Stimulated activated naive CD8-positive, alpha-beta T cell treated with anti-CD3 and anti-CD28 coated beads, Interleukin-15, Interleukin-2, amounts not matched to agents 100 ng/mL and 50 ng/mL, for 24 hours (primary cell): ENCODE measurements at regions not wholly inside any gene's neighbourhood (a gene's known extent, or its start where the extent isn't known, plus 50 kb on each side); places are given as distances from the start of the nearest gene placed in this dataset.

ENCODE experiments used
- H3K27ac Mint-ChIP-seq: one replicate; pipeline ENCODE4 v1.8.0; 2021; ENCODE audit warnings: mild to moderate bottlenecking, mixed read lengths
- H3K27me3 Mint-ChIP-seq: one replicate; pipeline ENCODE4 v1.8.0; 2021; ENCODE audit warnings: mixed read lengths
- H3K36me3 Mint-ChIP-seq: one replicate; pipeline ENCODE4 v1.8.0; 2021; ENCODE audit warnings: low read depth, mixed read lengths
- H3K4me1 Mint-ChIP-seq: one replicate; pipeline ENCODE4 v1.8.0; 2021; ENCODE audit warnings: low read depth, mixed read lengths
- H3K4me3 Mint-ChIP-seq: one replicate; pipeline ENCODE4 v1.8.0; 2021; ENCODE audit warnings: mild to moderate bottlenecking, mixed read lengths
- H3K9me3 Mint-ChIP-seq: one replicate; pipeline ENCODE4 v1.8.0; 2021; ENCODE audit warnings: mixed read lengths

DNA sequence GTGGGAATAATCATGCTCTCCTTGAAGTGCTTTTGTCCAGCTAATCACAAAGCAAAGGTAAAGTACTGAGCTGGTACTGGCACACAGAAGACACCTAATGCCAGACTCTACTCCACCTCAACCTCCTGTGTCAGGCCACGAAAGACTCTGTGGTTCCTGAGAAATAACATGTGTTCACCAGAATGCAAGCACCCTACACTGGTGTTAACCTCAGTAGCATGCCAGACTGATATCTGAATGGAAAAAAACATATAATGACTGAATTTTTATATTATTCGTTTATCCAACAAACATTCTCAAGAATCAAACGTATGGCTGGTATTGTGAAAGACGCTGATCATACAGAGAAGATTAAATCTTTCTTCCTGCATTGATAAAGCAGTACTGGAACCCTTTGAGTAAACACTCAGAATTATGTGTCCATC lies 97.1 kb upstream of the IFNE start:
- Mint-ChIP-seq H3K4me3 (peak overlapping the region; percentile 73), H3K27me3 (no peaks in the 10 kb centered on the region), H3K27ac (peak overlapping the region; percentile 80), H3K36me3 (no peaks in the 10 kb centered on the region), H3K9me3 (no peaks in the 10 kb centered on the region), H3K4me1 (peaks cover 56% of the 10 kb centered on the region)

DNA sequence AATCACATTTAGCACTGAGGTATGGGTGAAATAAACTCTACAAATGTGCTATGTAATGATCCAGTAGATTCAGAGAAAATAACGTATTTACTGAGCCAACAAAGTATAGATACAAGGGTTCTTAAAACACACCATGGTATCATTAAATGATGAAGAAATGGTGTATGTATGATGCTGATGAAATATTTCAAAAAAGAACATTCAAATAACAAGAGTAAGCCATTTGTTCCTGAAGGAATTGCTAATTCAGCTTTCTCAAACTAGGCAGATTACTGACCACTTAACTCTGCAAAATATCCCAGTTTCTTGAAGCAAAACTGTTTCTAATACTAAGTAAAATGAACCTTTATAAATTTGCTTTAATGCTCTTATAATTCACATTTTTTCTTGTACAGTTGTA lies 97.6 kb upstream of the IFNE start:
- H3K9me3 Mint-ChIP-seq = no peaks in the 10 kb centered on the region
- no peaks in the 10 kb centered on the region for H3K36me3 Mint-ChIP-seq
- H3K27ac Mint-ChIP-seq = no peak overlapping the region
- H3K4me1 Mint-ChIP-seq = peaks cover 56% of the 10 kb centered on the region
- peak overlapping the region; percentile 39 for H3K4me3 Mint-ChIP-seq
- no peaks in the 10 kb centered on the region for H3K27me3 Mint-ChIP-seq

GRCh38 chr9:21580636-21581378 lies 98.7 kb upstream of the IFNE start:
- H3K4me3 Mint-ChIP-seq = no peak overlapping the region
- no peaks in the 10 kb centered on the region for H3K27me3 Mint-ChIP-seq
- no peaks in the 10 kb centered on the region for H3K36me3 Mint-ChIP-seq
- H3K9me3 Mint-ChIP-seq = no peaks in the 10 kb centered on the region
- H3K27ac Mint-ChIP-seq = no peak overlapping the region
- H3K4me1 Mint-ChIP-seq = peaks cover 56% of the 10 kb centered on the region

DNA sequence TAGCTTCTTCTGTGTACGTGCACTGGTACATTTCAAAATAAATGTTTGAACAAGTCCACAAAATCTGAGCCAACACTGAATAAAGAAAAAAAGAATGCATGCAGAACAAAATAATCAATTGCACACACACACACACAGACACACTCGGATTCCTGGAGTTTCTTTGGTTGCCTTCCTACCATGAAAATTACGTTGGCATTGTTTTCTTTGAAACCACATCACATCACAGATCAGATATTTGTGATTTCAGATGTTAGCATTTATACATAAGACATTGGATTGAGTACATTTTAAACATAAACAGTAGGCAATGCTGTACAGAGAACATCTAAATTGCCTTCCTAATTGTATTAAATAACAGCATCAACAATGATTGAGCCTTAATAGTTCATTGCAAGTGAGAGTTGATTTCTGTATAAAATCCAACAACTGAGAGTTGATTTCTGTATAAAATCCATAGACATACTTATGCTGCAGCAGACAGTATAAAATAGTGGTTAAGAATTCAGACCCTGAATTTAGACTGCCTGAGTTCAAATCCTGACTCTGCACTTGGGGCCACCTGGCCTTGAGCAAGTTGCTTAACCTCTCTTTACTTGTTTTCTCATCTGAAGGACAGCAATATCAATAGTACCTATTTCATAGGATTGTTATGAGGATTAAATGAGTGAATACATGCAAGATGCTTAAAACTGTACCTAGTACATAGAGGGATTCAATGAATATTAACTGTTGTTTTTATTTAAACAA lies 101.7 kb upstream of the IFNE start:
- Mint-ChIP-seq H3K36me3 (no peaks in the 10 kb centered on the region), H3K4me1 (peaks cover 28% of the 10 kb centered on the region), H3K9me3 (no peaks in the 10 kb centered on the region)

GRCh38 chr9:21584890-21585289 lies 102.8 kb upstream of the IFNE start:
- Mint-ChIP-seq H3K9me3 (no peaks in the 10 kb centered on the region), H3K4me3 (no peak overlapping the region), H3K36me3 (no peaks in the 10 kb centered on the region), H3K27me3 (no peaks in the 10 kb centered on the region), H3K4me1 (peaks cover 21% of the 10 kb centered on the region), H3K27ac (no peak overlapping the region)

More for the DNA sequence above, 101.7 kb upstream of the IFNE start:
- Mint-ChIP-seq H3K27ac (no peak overlapping the region), H3K4me3 (no peak overlapping the region), H3K27me3 (no peaks in the 10 kb centered on the region)

GRCh38 chr9:21585756-21586752 lies 103.9 kb upstream of the IFNE start:
- no peak overlapping the region for H3K4me3 Mint-ChIP-seq
- no peak overlapping the region for H3K27ac Mint-ChIP-seq
- H3K27me3 Mint-ChIP-seq = no peaks in the 10 kb centered on the region
- no peaks in the 10 kb centered on the region for H3K9me3 Mint-ChIP-seq
- peaks cover 22% of the 10 kb centered on the region for H3K4me1 Mint-ChIP-seq
- no peaks in the 10 kb centered on the region for H3K36me3 Mint-ChIP-seq

DNA sequence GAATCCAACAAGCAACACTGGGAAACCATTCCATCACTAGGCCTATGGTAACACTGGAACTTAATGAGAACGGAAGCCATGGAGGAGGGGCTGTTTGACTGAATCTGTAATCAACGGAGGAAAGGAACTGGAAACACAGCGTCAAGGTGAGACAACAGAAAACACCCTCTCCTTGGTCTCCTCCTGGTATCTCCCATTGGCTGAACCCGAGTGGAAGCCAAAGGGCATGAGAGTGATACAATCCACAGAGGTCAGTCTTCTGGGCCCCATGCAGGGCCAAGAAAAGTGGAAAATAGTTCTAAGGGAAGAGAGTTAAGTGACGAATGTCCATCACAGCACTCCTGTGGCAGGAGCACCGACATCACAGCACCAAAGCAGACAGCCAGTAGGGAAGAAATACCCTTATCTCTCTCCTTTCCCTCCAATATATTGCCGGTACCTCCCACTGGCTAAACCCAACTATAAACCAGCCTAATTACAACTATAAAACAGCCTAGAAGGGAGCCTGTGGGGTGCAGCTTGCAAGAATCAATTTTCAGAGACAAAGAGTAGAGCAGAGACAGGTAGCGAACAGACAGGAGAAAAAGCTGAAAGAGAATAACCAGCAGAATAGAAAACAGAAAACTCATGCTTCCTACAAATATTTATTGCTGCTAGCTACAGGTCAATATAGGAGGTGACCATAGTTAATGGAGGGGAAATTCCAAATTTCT lies 107.4 kb upstream of the IFNE start:
- Mint-ChIP-seq H3K27me3 (peaks cover 4% of the 10 kb centered on the region), H3K4me3 (no peak overlapping the region), H3K9me3 (no peaks in the 10 kb centered on the region), H3K27ac (no peak overlapping the region), H3K4me1 (peaks cover 35% of the 10 kb centered on the region), H3K36me3 (no peaks in the 10 kb centered on the region)

GRCh38 chr9:21590058-21590996 lies 108.2 kb upstream of the IFNE start:
- Mint-ChIP-seq H3K4me3 (no peak overlapping the region), H3K4me1 (peaks cover 35% of the 10 kb centered on the region), H3K27me3 (peaks cover 4% of the 10 kb centered on the region), H3K27ac (no peak overlapping the region), H3K9me3 (no peaks in the 10 kb centered on the region), H3K36me3 (no peaks in the 10 kb centered on the region)

- Mint-ChIP-seq H3K36me3 (no peaks in the 10 kb centered on the region), H3K9me3 (no peaks in the 10 kb centered on the region), H3K4me3 (peak overlapping the region; percentile 42), H3K27me3 (peaks cover 4% of the 10 kb centered on the region), H3K27ac (peak overlapping the region; percentile 82), H3K4me1 (peaks cover 35% of the 10 kb centered on the region)
Measured at GRCh38 chr9:21591221-21592062, 109.3 kb upstream of the IFNE start.

GRCh38 chr9:21592063-21592338 lies 109.9 kb upstream of the IFNE start:
- Mint-ChIP-seq H3K27ac (peak overlapping the region; percentile 82), H3K9me3 (no peaks in the 10 kb centered on the region), H3K27me3 (peaks cover 4% of the 10 kb centered on the region), H3K4me1 (peaks cover 35% of the 10 kb centered on the region), H3K4me3 (peak overlapping the region; percentile 42), H3K36me3 (no peaks in the 10 kb centered on the region)

DNA sequence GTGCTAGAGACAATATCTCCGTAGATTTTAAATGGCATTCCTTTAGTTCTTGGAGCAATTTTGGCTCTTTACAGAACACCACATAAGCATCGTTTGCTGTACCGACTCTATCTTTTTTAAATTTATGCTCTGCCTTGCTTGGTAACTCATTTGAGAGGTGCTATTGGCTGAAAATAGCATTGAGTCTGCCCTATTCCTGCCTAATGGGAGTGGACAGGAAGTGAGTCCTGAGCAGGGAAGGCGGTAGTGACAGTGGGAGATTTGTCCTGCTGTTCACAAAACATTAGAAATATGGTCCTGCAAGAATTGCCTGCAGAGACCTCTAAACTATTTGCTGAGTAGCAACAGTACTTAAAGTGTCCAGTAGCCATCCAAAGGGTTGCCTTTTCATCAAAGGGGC lies 115.2 kb upstream of the IFNE start:
- peaks cover 10% of the 10 kb centered on the region for H3K4me1 Mint-ChIP-seq
- no peak overlapping the region for H3K27ac Mint-ChIP-seq
- no peaks in the 10 kb centered on the region for H3K36me3 Mint-ChIP-seq
- no peaks in the 10 kb centered on the region for H3K9me3 Mint-ChIP-seq
- no peak overlapping the region for H3K4me3 Mint-ChIP-seq
- peaks cover 7% of the 10 kb centered on the region for H3K27me3 Mint-ChIP-seq

GRCh38 chr9:21598749-21599148 lies 116.6 kb upstream of the IFNE start:
- Mint-ChIP-seq H3K27me3 (peaks cover 6% of the 10 kb centered on the region), H3K27ac (no peak overlapping the region), H3K9me3 (no peaks in the 10 kb centered on the region), H3K4me1 (peaks cover under 1% of the 10 kb centered on the region), H3K36me3 (no peaks in the 10 kb centered on the region), H3K4me3 (no peak overlapping the region)

- Mint-ChIP-seq H3K27me3 (peaks cover 3% of the 10 kb centered on the region), H3K4me1 (peaks cover 35% of the 10 kb centered on the region), H3K36me3 (no peaks in the 10 kb centered on the region), H3K27ac (no peak overlapping the region), H3K4me3 (no peak overlapping the region), H3K9me3 (no peaks in the 10 kb centered on the region)
Measured at GRCh38 chr9:21605489-21605931, 123.4 kb upstream of the IFNE start.
